ENCODE measurements at regions not wholly inside any gene's neighbourhood (a gene's known extent, or its start where the extent isn't known, plus 50 kb on each side); places are given as distances from the start of the nearest gene placed in this dataset.
"Not testable (repeated sequence)": the region's sequence is repeated elsewhere in the genome, so short reads cannot be mapped to it uniquely, and the experiment has no call there.

- peak in 1 of 2 donors; percentile 37 for ATAC-seq
- intact Hi-C loops (cut with DNase I), result not testable (repeated sequence)
Observed at GRCh38 chrX:10469-11458, 270.4 kb upstream of the PLCXD1 start.

GRCh38 chrX:13821-14443, 267.2 kb upstream of the PLCXD1 start:
- intact Hi-C loops (cut with DNase I); DNase-seq: not testable (repeated sequence)
- ATAC-seq, result peak; percentile 40 to 53

More at GRCh38 chrX:10469-11458, 270.4 kb upstream of the PLCXD1 start:
- DNase-seq, result not testable (repeated sequence)

GRCh38 chrX:14452-14851, 266.7 kb upstream of the PLCXD1 start:
- intact Hi-C loops (cut with DNase I); ATAC-seq; DNase-seq: not testable (repeated sequence)

GRCh38 chrX:18768-19454, 262.3 kb upstream of the PLCXD1 start:
- ATAC-seq, result peak; percentile 94 to 97
- not testable (repeated sequence) for DNase-seq

GRCh38 chrX:19455-19827, 261.7 kb upstream of the PLCXD1 start:
- intact Hi-C loops (cut with DNase I); DNase-seq: not testable (repeated sequence)
- ATAC-seq, result peak in 1 of 2 donors; percentile 66

More at GRCh38 chrX:18768-19454, 262.3 kb upstream of the PLCXD1 start:
- intact Hi-C loops (cut with DNase I), result not testable (repeated sequence)

- no peak for DNase-seq
- peak in 1 of 2 donors; percentile 21 for ATAC-seq
- intact Hi-C loops (cut with DNase I), result no loop called here
Observed at GRCh38 chrX:19912-20571, 261.1 kb upstream of the PLCXD1 start.

GRCh38 chrX:24139-24538, 257.0 kb upstream of the PLCXD1 start:
- ATAC-seq; DNase-seq; intact Hi-C loops (cut with DNase I): not testable (repeated sequence)
